ENCODE measurements at regions not wholly inside any gene's neighbourhood (a gene's known extent, or its start where the extent isn't known, plus 50 kb on each side); places are given as distances from the start of the nearest gene placed in this dataset.

- no peak for DNase-seq (ENCODE audit: low read depth, low spot score)
- TF ChIP-seq YY1 (IDR thresholded peaks at IDR 0.05; ENCODE audit: insufficient read depth, insufficient read length) (no peak), SUZ12 (IDR thresholded peaks at IDR 0.05; ENCODE audit: extremely low read depth, insufficient read depth, insufficient read length) (no peak), ZNF274 (IDR thresholded peaks at IDR 0.05; ENCODE audit: low read depth, low read length) (no peak)
- H3K9ac ChIP-seq (ENCODE audit: insufficient read length, low read depth) = no peak overlapping the region
- no peak overlapping the region for H3K4me3 ChIP-seq (ENCODE audit: insufficient read length, low read depth)
- no peaks in the 10 kb centered on the region for H3K4me1 ChIP-seq (ENCODE audit: insufficient read depth, insufficient read length)
- no peaks in the 10 kb centered on the region for H3K27me3 ChIP-seq (ENCODE audit: insufficient read depth, insufficient read length)
- H3K9me3 ChIP-seq (ENCODE audit: insufficient read depth, low read length) = no peaks in the 10 kb centered on the region
- H3K36me3 ChIP-seq (ENCODE audit: insufficient read depth, insufficient read length, low read length) = no peaks in the 10 kb centered on the region
Measured at GRCh38 chrX:145881175-145881995, 63.8 kb downstream of the SLITRK2 start.

GRCh38 chrX:145886469-145886868, 68.8 kb downstream of the SLITRK2 start:
- DNase-seq (ENCODE audit: low read depth, low spot score) = no peak
- H3K9me3 ChIP-seq (ENCODE audit: insufficient read depth, low read length) = no peaks in the 10 kb centered on the region
- TF ChIP-seq YY1 (IDR thresholded peaks at IDR 0.05; ENCODE audit: insufficient read depth, insufficient read length) (no peak), ZNF274 (IDR thresholded peaks at IDR 0.05; ENCODE audit: low read depth, low read length) (no peak)
- no peaks in the 10 kb centered on the region for H3K27me3 ChIP-seq (ENCODE audit: insufficient read depth, insufficient read length)
- no peak overlapping the region for H3K9ac ChIP-seq (ENCODE audit: insufficient read length, low read depth)
- no peak overlapping the region for H3K4me3 ChIP-seq (ENCODE audit: insufficient read length, low read depth)
- no peaks in the 10 kb centered on the region for H3K4me1 ChIP-seq (ENCODE audit: insufficient read depth, insufficient read length)
- no peaks in the 10 kb centered on the region for H3K36me3 ChIP-seq (ENCODE audit: insufficient read depth, insufficient read length, low read length)

- Histone ChIP-seq H3K9me3 (ENCODE audit: insufficient read depth, low read length) (no peaks in the 10 kb centered on the region), H3K4me3 (ENCODE audit: insufficient read length, low read depth) (no peak overlapping the region)
- no peak for DNase-seq (ENCODE audit: low read depth, low spot score)
Measured at GRCh38 chrX:145910017-145910416, 92.4 kb downstream of the SLITRK2 start.

GRCh38 chrX:145919400-145919799, 101.8 kb downstream of the SLITRK2 start:
- TF ChIP-seq YY1 (IDR thresholded peaks at IDR 0.05; ENCODE audit: insufficient read depth, insufficient read length) = no peak
- TF ChIP-seq SUZ12 (IDR thresholded peaks at IDR 0.05; ENCODE audit: extremely low read depth, insufficient read depth, insufficient read length) = no peak
- no peak for TF ChIP-seq ZNF274 (IDR thresholded peaks at IDR 0.05; ENCODE audit: low read depth, low read length)
- DNase-seq (ENCODE audit: low read depth, low spot score) = no peak
- Histone ChIP-seq H3K27me3 (ENCODE audit: insufficient read depth, insufficient read length) (no peaks in the 10 kb centered on the region), H3K4me1 (ENCODE audit: insufficient read depth, insufficient read length) (no peaks in the 10 kb centered on the region), H3K4me3 (ENCODE audit: insufficient read length, low read depth) (no peak overlapping the region), H3K9ac (ENCODE audit: insufficient read length, low read depth) (no peak overlapping the region), H3K36me3 (ENCODE audit: insufficient read depth, insufficient read length, low read length) (no peaks in the 10 kb centered on the region), H3K9me3 (ENCODE audit: insufficient read depth, low read length) (no peaks in the 10 kb centered on the region)

More at GRCh38 chrX:145910017-145910416, 92.4 kb downstream of the SLITRK2 start:
- Histone ChIP-seq H3K4me1 (ENCODE audit: insufficient read depth, insufficient read length) (no peaks in the 10 kb centered on the region), H3K27me3 (ENCODE audit: insufficient read depth, insufficient read length) (no peaks in the 10 kb centered on the region), H3K9ac (ENCODE audit: insufficient read length, low read depth) (no peak overlapping the region), H3K36me3 (ENCODE audit: insufficient read depth, insufficient read length, low read length) (no peaks in the 10 kb centered on the region)
- TF ChIP-seq ZNF274 (IDR thresholded peaks at IDR 0.05; ENCODE audit: low read depth, low read length) = no peak
- TF ChIP-seq SUZ12 (IDR thresholded peaks at IDR 0.05; ENCODE audit: extremely low read depth, insufficient read depth, insufficient read length) = no peak
- no peak for TF ChIP-seq YY1 (IDR thresholded peaks at IDR 0.05; ENCODE audit: insufficient read depth, insufficient read length)

- Histone ChIP-seq H3K9ac (ENCODE audit: insufficient read length, low read depth) (no peak overlapping the region), H3K36me3 (ENCODE audit: insufficient read depth, insufficient read length, low read length) (no peaks in the 10 kb centered on the region), H3K4me3 (ENCODE audit: insufficient read length, low read depth) (no peak overlapping the region), H3K27me3 (ENCODE audit: insufficient read depth, insufficient read length) (no peaks in the 10 kb centered on the region), H3K4me1 (ENCODE audit: insufficient read depth, insufficient read length) (no peaks in the 10 kb centered on the region), H3K9me3 (ENCODE audit: insufficient read depth, low read length) (no peaks in the 10 kb centered on the region)
- DNase-seq (ENCODE audit: low read depth, low spot score) = no peak
- no peak for TF ChIP-seq YY1 (IDR thresholded peaks at IDR 0.05; ENCODE audit: insufficient read depth, insufficient read length)
- TF ChIP-seq SUZ12 (IDR thresholded peaks at IDR 0.05; ENCODE audit: extremely low read depth, insufficient read depth, insufficient read length) = no peak
- TF ChIP-seq ZNF274 (IDR thresholded peaks at IDR 0.05; ENCODE audit: low read depth, low read length) = no peak
Measured at GRCh38 chrX:145923376-145923775, 105.7 kb downstream of the SLITRK2 start.

GRCh38 chrX:145936769-145937168, 119.1 kb downstream of the SLITRK2 start:
- TF ChIP-seq YY1 (IDR thresholded peaks at IDR 0.05; ENCODE audit: insufficient read depth, insufficient read length) (no peak), ZNF274 (IDR thresholded peaks at IDR 0.05; ENCODE audit: low read depth, low read length) (no peak), SUZ12 (IDR thresholded peaks at IDR 0.05; ENCODE audit: extremely low read depth, insufficient read depth, insufficient read length) (no peak)
- no peak overlapping the region for H3K9ac ChIP-seq (ENCODE audit: insufficient read length, low read depth)
- H3K4me3 ChIP-seq (ENCODE audit: insufficient read length, low read depth) = no peak overlapping the region
- H3K27me3 ChIP-seq (ENCODE audit: insufficient read depth, insufficient read length) = no peaks in the 10 kb centered on the region
- no peak for DNase-seq (ENCODE audit: low read depth, low spot score)
- H3K4me1 ChIP-seq (ENCODE audit: insufficient read depth, insufficient read length) = no peaks in the 10 kb centered on the region
- H3K9me3 ChIP-seq (ENCODE audit: insufficient read depth, low read length) = no peaks in the 10 kb centered on the region
- no peaks in the 10 kb centered on the region for H3K36me3 ChIP-seq (ENCODE audit: insufficient read depth, insufficient read length, low read length)

- TF ChIP-seq YY1 (IDR thresholded peaks at IDR 0.05; ENCODE audit: insufficient read depth, insufficient read length) (no peak), ZNF274 (IDR thresholded peaks at IDR 0.05; ENCODE audit: low read depth, low read length) (no peak), SUZ12 (IDR thresholded peaks at IDR 0.05; ENCODE audit: extremely low read depth, insufficient read depth, insufficient read length) (no peak)
- no peak for DNase-seq (ENCODE audit: low read depth, low spot score)
- Histone ChIP-seq H3K36me3 (ENCODE audit: insufficient read depth, insufficient read length, low read length) (no peaks in the 10 kb centered on the region), H3K4me1 (ENCODE audit: insufficient read depth, insufficient read length) (no peaks in the 10 kb centered on the region), H3K9me3 (ENCODE audit: insufficient read depth, low read length) (no peaks in the 10 kb centered on the region), H3K4me3 (ENCODE audit: insufficient read length, low read depth) (no peak overlapping the region), H3K27me3 (ENCODE audit: insufficient read depth, insufficient read length) (no peaks in the 10 kb centered on the region), H3K9ac (ENCODE audit: insufficient read length, low read depth) (no peak overlapping the region)
Measured at GRCh38 chrX:145949056-145949455, 131.4 kb downstream of the SLITRK2 start.
